SK-N-SH (cell line): ENCODE measurements at regions not wholly inside any gene's neighbourhood (a gene's known extent, or its start where the extent isn't known, plus 50 kb on each side); places are given as distances from the start of the nearest gene placed in this dataset.

Experiments
- CTCF ChIA-PET: fragments of 300-600, 350-600 bp; formaldehyde crosslinking; extraction: SDS; loops from one replicate; lab custom pipeline; 2021; lab: Yijun Ruan, JAX
- POLR2A ChIA-PET: fragments of 350-600 bp; sonication (Branson Sonifier 250); formaldehyde crosslinking; extraction: SDS; loops from one replicate; lab custom pipeline; 2020; ENCODE audit warnings: antibody characterized with exemption, inconsistent platforms; lab: Yijun Ruan, JAX
- DNase-seq: peaks from one replicate; pipeline ENCODE4 v3.0.0; 2012
- H2AFZ ChIP-seq: fragments of 200-600 bp; sonication (generic); 2 replicates; pipeline ENCODE4 v1.8.1; 2016; ENCODE audit warnings: antibody characterized with exemption, mild to moderate bottlenecking, low read depth
- H3F3A ChIP-seq: fragments of 200-600 bp; sonication (generic); replicated peaks from 2 replicates; pipeline ENCODE3; 2016; ENCODE audit warnings: antibody characterized with exemption, mild to moderate bottlenecking; ENCODE audit not compliant: insufficient read depth
- H3K27ac ChIP-seq, 2 experiments: fragments of 200-500 bp in 1 of 2; fragments of 200-600 bp in 1 of 2; sonication (Bioruptor generic) in 1 of 2; sonication (generic), shearing (Covaris generic) in 1 of 2; 2 replicates each; pipeline versions ENCODE4 v1.5.1 to v1.6.1; 2014 to 2016; ENCODE audit warnings: low read depth in 2 of 2, inconsistent platforms in 1 of 2, low read length in 1 of 2, mild to moderate bottlenecking in 1 of 2, mixed read lengths in 1 of 2
- H3K27me3 ChIP-seq: fragments of 200-600 bp; sonication (generic), shearing (Covaris generic); 2 replicates; pipeline ENCODE4 v1.6.1; 2016; ENCODE audit warnings: mixed run types; ENCODE audit not compliant: insufficient read depth
- H3K36me3 ChIP-seq, 2 experiments: fragments of 200-500 bp in 1 of 2; fragments of 200-600 bp in 1 of 2; sonication (Bioruptor generic) in 1 of 2; sonication (generic) in 1 of 2; replicated peaks in 1 of 2; 2 replicates each; pipeline versions ENCODE3 to v1.5.1; 2014 to 2016; ENCODE audit warnings: low read length in 1 of 2, mild to moderate bottlenecking in 1 of 2; ENCODE audit not compliant: insufficient read depth in 2 of 2, control insufficient read depth in 1 of 2
- H3K4me1 ChIP-seq, 2 experiments: fragments of 200-500 bp in 1 of 2; fragments of 200-600 bp in 1 of 2; sonication (Bioruptor generic) in 1 of 2; sonication (generic), shearing (Covaris generic) in 1 of 2; 2 replicates each; pipeline versions ENCODE4 v1.5.1 to v1.6.1; 2014 to 2016; ENCODE audit warnings: low read depth in 1 of 2, low read length in 1 of 2, mixed run types in 1 of 2; ENCODE audit not compliant: insufficient read depth in 2 of 2, control insufficient read depth in 1 of 2
- H3K4me2 ChIP-seq: fragments of 200-600 bp; sonication (generic), shearing (Covaris generic); 2 replicates; pipeline ENCODE4 v1.6.1; 2017; ENCODE audit warnings: mixed run types
- H3K4me3 ChIP-seq, 2 experiments: fragments of 200-500 bp in 1 of 2; fragments of 200-600 bp in 1 of 2; sonication (Bioruptor generic) in 1 of 2; sonication (generic), shearing (Covaris generic) in 1 of 2; 2 replicates each; pipeline versions ENCODE4 v1.5.1 to v1.8.1; 2014 to 2016; ENCODE audit warnings: low read depth in 2 of 2, inconsistent platforms in 1 of 2, low read length in 1 of 2, mild to moderate bottlenecking in 1 of 2, mixed read lengths in 1 of 2, moderate library complexity in 1 of 2
- H3K79me2 ChIP-seq: fragments of 200-600 bp; sonication (generic); 2 replicates; pipeline ENCODE4 v1.8.1; 2017; ENCODE audit warnings: mild to moderate bottlenecking; ENCODE audit not compliant: insufficient read depth
- H3K9ac ChIP-seq: fragments of 200-600 bp; sonication (generic); 2 replicates; pipeline ENCODE4 v1.6.1; 2017; ENCODE audit warnings: mixed run types
- H3K9me2 ChIP-seq: fragments of 200-600 bp; sonication (generic); 2 replicates; pipeline ENCODE4 v1.6.1; 2017; ENCODE audit warnings: mixed run types
- H3K9me3 ChIP-seq: fragments of 200-600 bp; sonication (generic); 2 replicates; pipeline ENCODE4 v1.6.1; 2017; ENCODE audit warnings: mixed run types, mild to moderate bottlenecking, moderate library complexity
- H4K20me1 ChIP-seq: fragments of 200-600 bp; sonication (generic); 2 replicates; pipeline ENCODE4 v1.6.1; 2017; ENCODE audit warnings: mild to moderate bottlenecking, mixed run types; ENCODE audit not compliant: insufficient read depth
- CHD2 ChIP-seq: fragments of 150-350 bp; IDR thresholded peaks from 2 replicates; pipeline ENCODE4 v1.6.1; 2018; ENCODE audit warnings: low read length; ENCODE audit not compliant: partially characterized antibody
- FOXM1 ChIP-seq: IDR thresholded peaks from 2 replicates; pipeline ENCODE4 v1.4.0; 2012; ENCODE audit warnings: low read depth, mild to moderate bottlenecking
- GATA2 ChIP-seq: sonication (generic); formaldehyde crosslinking; IDR thresholded peaks from 2 replicates; pipeline ENCODE4 v1.5.0; 2020; ENCODE audit warnings: mild to moderate bottlenecking, missing genetic modification reagents
- MEF2A ChIP-seq: IDR thresholded peaks from 2 replicates; pipeline ENCODE4 v1.4.0; 2012; ENCODE audit warnings: low read depth, borderline replicate concordance
- MXI1 ChIP-seq: IDR thresholded peaks from 2 replicates; pipeline ENCODE4 v1.6.1; 2012; ENCODE audit warnings: mild to moderate bottlenecking, low read depth, low read length, improper control_type of control experiment
- NRF1 ChIP-seq: IDR thresholded peaks from 2 replicates; pipeline ENCODE4 v1.6.1; 2012; ENCODE audit warnings: low read depth, mild to moderate bottlenecking, low read length
- RAD21 ChIP-seq: IDR thresholded peaks from 2 replicates; pipeline ENCODE4 v1.6.1; 2012; ENCODE audit warnings: mild to moderate bottlenecking, low read length
- RCOR1 ChIP-seq: fragments of 150-350 bp; IDR thresholded peaks from 2 replicates; pipeline ENCODE4 v1.6.1; 2017; ENCODE audit warnings: antibody characterized with exemption, low read length
- SMC3 ChIP-seq: IDR thresholded peaks from 2 replicates; pipeline ENCODE4 v1.6.1; 2012; ENCODE audit warnings: low read depth, low read length, improper control_type of control experiment
- TEAD4 ChIP-seq: IDR thresholded peaks from 2 replicates; pipeline ENCODE4 v1.4.0; 2012; ENCODE audit warnings: mild to moderate bottlenecking, borderline replicate concordance; ENCODE audit not compliant: insufficient read depth
- WGBS: methylation state at CpG from one replicate; pipeline ENCODE4 v1.1.6; 2017; ENCODE audit warnings: low lambda C conversion rate; 5-methylcytosine and 5-hydroxymethylcytosine counted together
- TF ChIP-seq, protein P1 (sequence below): fragments of 150-350 bp; IDR thresholded peaks from 2 replicates; pipeline ENCODE4 v1.6.1; 2017; ENCODE audit warnings: antibody characterized with exemption, low read length, low read depth, borderline replicate concordance
- TF ChIP-seq, protein P2 (sequence below): IDR thresholded peaks from 2 replicates; pipeline ENCODE4 v1.4.0; 2012; ENCODE audit warnings: low read depth, borderline replicate concordance
- TF ChIP-seq, protein P3 (sequence below): fragments of 200-600 bp; sonication (generic); IDR thresholded peaks from 2 replicates; pipeline ENCODE4 v1.6.1; 2017; ENCODE audit warnings: antibody characterized with exemption, mild to moderate bottlenecking, moderate library complexity

DNA sequence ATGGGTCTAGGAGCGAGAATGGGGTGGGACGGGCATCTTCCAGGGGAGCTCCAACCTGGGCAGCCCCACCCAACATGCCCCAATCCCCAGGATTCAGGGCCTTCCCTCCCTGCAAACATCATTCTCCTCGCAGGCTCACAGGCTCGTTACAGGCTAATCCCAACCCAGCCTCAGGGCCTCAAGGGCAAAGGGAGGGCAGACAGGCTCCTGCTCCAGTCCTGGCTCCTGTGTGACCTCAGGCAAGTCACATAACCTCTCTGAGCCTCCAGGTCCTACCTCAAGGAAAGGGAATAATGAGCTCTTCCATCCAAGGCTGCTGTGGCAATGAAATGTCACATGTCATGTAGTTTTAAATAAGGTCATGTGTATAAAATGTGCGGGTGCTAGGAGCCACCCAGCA lies 186.5 kb upstream of the TNRC6C start:
- H3K4me2 ChIP-seq = no peak overlapping the region
- no peaks in the 10 kb centered on the region for H3K79me2 ChIP-seq
- TF ChIP-seq, protein P1, sequence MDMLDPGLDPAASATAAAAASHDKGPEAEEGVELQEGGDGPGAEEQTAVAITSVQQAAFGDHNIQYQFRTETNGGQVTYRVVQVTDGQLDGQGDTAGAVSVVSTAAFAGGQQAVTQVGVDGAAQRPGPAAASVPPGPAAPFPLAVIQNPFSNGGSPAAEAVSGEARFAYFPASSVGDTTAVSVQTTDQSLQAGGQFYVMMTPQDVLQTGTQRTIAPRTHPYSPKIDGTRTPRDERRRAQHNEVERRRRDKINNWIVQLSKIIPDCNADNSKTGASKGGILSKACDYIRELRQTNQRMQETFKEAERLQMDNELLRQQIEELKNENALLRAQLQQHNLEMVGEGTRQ = no peak
- no peak for TF ChIP-seq TEAD4
- TF ChIP-seq RCOR1 = no peak
- no peak for TF ChIP-seq FOXM1
- no peak for TF ChIP-seq NRF1
- no peak for TF ChIP-seq GATA2 (CRISPR knock-in tag)
- TF ChIP-seq, protein P2, sequence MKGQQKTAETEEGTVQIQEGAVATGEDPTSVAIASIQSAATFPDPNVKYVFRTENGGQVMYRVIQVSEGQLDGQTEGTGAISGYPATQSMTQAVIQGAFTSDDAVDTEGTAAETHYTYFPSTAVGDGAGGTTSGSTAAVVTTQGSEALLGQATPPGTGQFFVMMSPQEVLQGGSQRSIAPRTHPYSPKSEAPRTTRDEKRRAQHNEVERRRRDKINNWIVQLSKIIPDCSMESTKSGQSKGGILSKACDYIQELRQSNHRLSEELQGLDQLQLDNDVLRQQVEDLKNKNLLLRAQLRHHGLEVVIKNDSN = no peak
- no peak for TF ChIP-seq MEF2A
- TF ChIP-seq MXI1 = no peak
- TF ChIP-seq RAD21 = no peak
- H3K4me1 ChIP-seq = peaks cover 0 to 27% of the 10 kb centered on the region in 2 experiments; a peak in 1 of 4 replicates
- no peaks in the 10 kb centered on the region for H3F3A ChIP-seq
- H2AFZ ChIP-seq = no peak overlapping the region
- ChIA-PET CTCF (interaction anchor here (1.1 to 2.1 kb wide), 5 partner anchors 18 to 247 kb away, joined by 5 to 10 read pairs (median 6); no protein-coding TSS in a partner anchor), POLR2A (no interaction called here)
- no peak overlapping the region for H3K4me3 ChIP-seq
- no peaks in the 10 kb centered on the region for H4K20me1 ChIP-seq
- no peaks in the 10 kb centered on the region for H3K9me2 ChIP-seq
- 66% methylated on average over 5 of the region's 5 CpGs for WGBS
- no peaks in the 10 kb centered on the region for H3K9me3 ChIP-seq
- H3K36me3 ChIP-seq = no peaks in the 10 kb centered on the region
- H3K27me3 ChIP-seq = no peaks in the 10 kb centered on the region
- H3K27ac ChIP-seq = no peak overlapping the region
- H3K9ac ChIP-seq = no peak overlapping the region
- peak; percentile 51 for DNase-seq

DNA sequence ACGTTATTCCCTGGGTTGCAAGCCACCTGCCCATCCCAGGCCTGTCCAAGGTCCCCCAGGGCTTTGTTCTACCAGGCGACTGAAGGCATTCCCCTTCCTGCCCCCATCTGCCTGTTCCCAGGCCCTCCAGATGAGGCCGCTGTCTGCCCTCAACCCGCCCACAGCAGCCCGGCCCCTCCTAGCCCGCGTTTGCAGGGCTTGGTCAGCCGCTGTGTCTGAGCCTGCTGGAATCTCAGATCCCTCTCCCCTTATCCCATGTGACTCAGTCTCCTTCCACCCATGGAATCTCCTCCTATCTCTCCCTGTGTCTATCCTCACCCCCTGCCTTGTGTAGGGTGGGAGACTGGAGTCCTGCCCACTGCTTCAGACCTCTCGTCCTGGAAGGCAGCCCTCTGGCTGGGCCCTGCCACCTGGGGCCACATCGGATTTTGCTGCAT lies 186.0 kb upstream of the TNRC6C start:
- WGBS = 76% methylated on average over 10 of the region's 10 CpGs
- Histone ChIP-seq H3K9me2 (no peaks in the 10 kb centered on the region), H4K20me1 (no peaks in the 10 kb centered on the region), H3K36me3 (no peaks in the 10 kb centered on the region), H2AFZ (no peak overlapping the region), H3K9ac (no peak overlapping the region), H3K4me3 (no peak overlapping the region), H3K79me2 (no peaks in the 10 kb centered on the region), H3K27ac (peak overlapping the region in 1 of 2 experiments; percentile 13; a peak in 1 of 4 replicates), H3K9me3 (no peaks in the 10 kb centered on the region), H3K27me3 (no peaks in the 10 kb centered on the region)
- CTCF ChIA-PET = interaction anchor here (1.1 to 2.1 kb wide), 5 partner anchors 15 to 247 kb away, joined by 5 to 10 read pairs (median 5); no protein-coding TSS in a partner anchor
- DNase-seq = peak; percentile 85
- POLR2A ChIA-PET = interaction anchor here (1.6 kb wide), 1 partner anchor 186 kb away, joined by 8 read pairs; the partner anchor contains the start of gene TNRC6C
- TF ChIP-seq RAD21 = peak; percentile 69
- no peak for TF ChIP-seq TEAD4
- TF ChIP-seq SMC3 = peak; percentile 54
- TF ChIP-seq, protein P3, sequence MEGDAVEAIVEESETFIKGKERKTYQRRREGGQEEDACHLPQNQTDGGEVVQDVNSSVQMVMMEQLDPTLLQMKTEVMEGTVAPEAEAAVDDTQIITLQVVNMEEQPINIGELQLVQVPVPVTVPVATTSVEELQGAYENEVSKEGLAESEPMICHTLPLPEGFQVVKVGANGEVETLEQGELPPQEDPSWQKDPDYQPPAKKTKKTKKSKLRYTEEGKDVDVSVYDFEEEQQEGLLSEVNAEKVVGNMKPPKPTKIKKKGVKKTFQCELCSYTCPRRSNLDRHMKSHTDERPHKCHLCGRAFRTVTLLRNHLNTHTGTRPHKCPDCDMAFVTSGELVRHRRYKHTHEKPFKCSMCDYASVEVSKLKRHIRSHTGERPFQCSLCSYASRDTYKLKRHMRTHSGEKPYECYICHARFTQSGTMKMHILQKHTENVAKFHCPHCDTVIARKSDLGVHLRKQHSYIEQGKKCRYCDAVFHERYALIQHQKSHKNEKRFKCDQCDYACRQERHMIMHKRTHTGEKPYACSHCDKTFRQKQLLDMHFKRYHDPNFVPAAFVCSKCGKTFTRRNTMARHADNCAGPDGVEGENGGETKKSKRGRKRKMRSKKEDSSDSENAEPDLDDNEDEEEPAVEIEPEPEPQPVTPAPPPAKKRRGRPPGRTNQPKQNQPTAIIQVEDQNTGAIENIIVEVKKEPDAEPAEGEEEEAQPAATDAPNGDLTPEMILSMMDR = peak; percentile 50
- TF ChIP-seq CHD2 = no peak
- TF ChIP-seq, all 33 proteins: peak for 3
- Histone ChIP-seq H3K4me2 (no peak overlapping the region), H3F3A (no peaks in the 10 kb centered on the region), H3K4me1 (peaks cover 0 to 27% of the 10 kb centered on the region in 2 experiments; a peak in 1 of 4 replicates)
